Activated CD8-positive, alpha-beta memory T cell treated with anti-CD3 and anti-CD28 coated beads, Interleukin-2, amount 10 ng/mL, durations not matched to agents 7 days and 5 days (primary cell): ENCODE measurements at regions not wholly inside any gene's neighbourhood (a gene's known extent, or its start where the extent isn't known, plus 50 kb on each side); places are given as distances from the start of the nearest gene placed in this dataset.
"Not testable (repeated sequence)": the region's sequence is repeated elsewhere in the genome, so short reads cannot be mapped to it uniquely, and the experiment has no call there.

Experiments used
- ATAC-seq: fragments of 150-1000 bp; cut with Tn5 transposase; one replicate; pipeline ENCODE4 v1.10.0; 2021; ENCODE audit warnings: moderate library complexity
- CTCF ChIA-PET: fragments of 350-600 bp; sonication (Branson Sonifier 250); formaldehyde crosslinking; loops from one replicate; lab custom pipeline; 2021; ENCODE audit warnings: antibody characterized with exemption; lab: Charles Lee
- DNase-seq: peaks from one replicate; pipeline ENCODE4 v3.0.0-alpha.2; 2020
- H3K27ac Mint-ChIP-seq: one replicate; pipeline ENCODE4 v1.8.0; 2021; ENCODE audit warnings: mild to moderate bottlenecking, mixed read lengths
- H3K27me3 Mint-ChIP-seq: one replicate; pipeline ENCODE4 v1.8.0; 2021; ENCODE audit warnings: mixed read lengths
- H3K36me3 Mint-ChIP-seq: one replicate; pipeline ENCODE4 v1.8.0; 2021; ENCODE audit warnings: mild to moderate bottlenecking, mixed read lengths
- H3K4me1 Mint-ChIP-seq: one replicate; pipeline ENCODE4 v1.8.0; 2021; ENCODE audit warnings: mixed read lengths
- H3K4me3 Mint-ChIP-seq: one replicate; pipeline ENCODE4 v1.8.0; 2021; ENCODE audit warnings: mild to moderate bottlenecking, moderate library complexity, mixed read lengths
- H3K9me3 Mint-ChIP-seq: one replicate; pipeline ENCODE4 v1.8.0; 2022; ENCODE audit warnings: low read depth, mixed read lengths

DNA sequence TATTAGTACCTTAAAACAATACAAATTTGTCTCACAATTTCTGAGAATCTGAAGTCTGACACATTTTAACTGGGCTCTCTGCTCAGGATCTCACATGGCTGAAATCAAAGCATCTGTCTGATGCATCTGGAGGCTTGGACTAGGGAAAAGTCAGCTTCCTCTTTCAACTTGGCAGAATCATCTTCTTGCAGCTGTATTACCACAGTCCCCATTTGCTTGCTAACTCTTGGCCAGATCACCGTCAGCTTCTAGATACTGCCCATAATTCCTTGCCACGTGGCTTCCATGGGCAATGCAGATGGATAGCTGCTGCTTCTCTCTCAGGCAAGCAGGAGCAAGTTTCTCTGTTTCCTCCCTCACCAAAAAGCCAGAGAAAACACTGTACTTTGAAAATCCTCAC lies 1106.4 kb upstream of the CITED2 start:
- Mint-ChIP-seq H3K27me3 (peaks cover 3% of the 10 kb centered on the region), H3K4me3 (no peak overlapping the region), H3K27ac (no peak overlapping the region), H3K4me1 (no peaks in the 10 kb centered on the region), H3K36me3 (no peaks in the 10 kb centered on the region), H3K9me3 (no peaks in the 10 kb centered on the region)
- DNase-seq: no peak
- no peak for ATAC-seq
- CTCF ChIA-PET: no interaction called here

DNA sequence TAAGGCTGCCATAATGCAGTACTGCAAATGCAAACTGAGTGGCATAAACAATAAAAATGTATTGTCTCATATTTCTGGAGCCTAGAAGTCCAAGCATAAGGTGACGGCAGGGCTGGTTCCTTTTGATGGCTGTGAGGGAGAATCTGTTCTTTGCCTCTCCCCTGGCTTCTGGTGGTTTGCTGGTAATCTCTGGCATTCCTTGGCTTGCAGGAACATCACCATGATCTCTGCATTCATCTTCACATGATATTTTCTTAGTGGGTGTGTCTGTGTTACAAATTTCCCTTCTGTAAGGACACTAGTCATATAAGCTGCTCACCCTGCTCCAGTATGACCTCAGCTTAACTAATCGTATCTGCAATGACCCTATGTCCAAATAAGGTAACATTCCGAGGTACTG lies 1104.2 kb upstream of the CITED2 start:
- ATAC-seq (no peak), DNase-seq (no peak)
- Mint-ChIP-seq H3K9me3 (peaks cover 2% of the 10 kb centered on the region), H3K36me3 (no peaks in the 10 kb centered on the region), H3K4me3 (no peak overlapping the region), H3K27ac (no peak overlapping the region), H3K4me1 (no peaks in the 10 kb centered on the region), H3K27me3 (peaks cover 3% of the 10 kb centered on the region)
- CTCF ChIA-PET: no interaction called here

DNA sequence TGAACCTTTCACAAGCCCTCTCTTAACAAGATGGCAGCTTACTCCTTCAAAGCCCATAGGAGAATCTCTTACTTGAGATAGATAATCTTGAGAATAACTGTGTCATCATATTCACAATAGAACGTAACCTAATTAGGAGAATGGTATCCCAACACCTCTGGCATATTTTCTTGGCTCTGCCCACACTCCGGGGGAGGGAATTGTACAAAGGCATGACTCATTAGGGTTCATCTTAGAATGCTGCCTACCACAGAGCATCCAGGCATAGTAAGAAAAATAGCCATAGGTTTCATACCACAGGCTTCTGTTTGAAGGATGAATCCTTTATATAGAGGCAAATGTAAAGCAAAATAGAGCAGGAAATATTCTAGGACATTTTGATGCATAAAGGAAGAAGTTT lies 1100.6 kb upstream of the CITED2 start:
- no peaks in the 10 kb centered on the region for H3K36me3 Mint-ChIP-seq
- no peaks in the 10 kb centered on the region for H3K4me1 Mint-ChIP-seq
- CTCF ChIA-PET: no interaction called here
- no peak overlapping the region for H3K4me3 Mint-ChIP-seq
- H3K9me3 Mint-ChIP-seq: peaks cover 2% of the 10 kb centered on the region
- H3K27me3 Mint-ChIP-seq: peaks cover 3% of the 10 kb centered on the region
- ATAC-seq: no peak
- no peak overlapping the region for H3K27ac Mint-ChIP-seq
- no peak for DNase-seq

- ATAC-seq (no peak), DNase-seq (no peak)
- H3K27ac Mint-ChIP-seq: no peak overlapping the region
- H3K4me3 Mint-ChIP-seq: no peak overlapping the region
- no peaks in the 10 kb centered on the region for H3K4me1 Mint-ChIP-seq
- H3K27me3 Mint-ChIP-seq: peaks cover 9% of the 10 kb centered on the region
- no peaks in the 10 kb centered on the region for H3K36me3 Mint-ChIP-seq
- no peaks in the 10 kb centered on the region for H3K9me3 Mint-ChIP-seq
- CTCF ChIA-PET: no interaction called here
Measured at GRCh38 chr6:140464720-140465119, 1090.3 kb upstream of the CITED2 start.

- H3K36me3 Mint-ChIP-seq: no peaks in the 10 kb centered on the region
- CTCF ChIA-PET: no interaction called here
- no peak for DNase-seq
- no peak overlapping the region for H3K27ac Mint-ChIP-seq
- H3K4me1 Mint-ChIP-seq: no peaks in the 10 kb centered on the region
- H3K9me3 Mint-ChIP-seq: no peaks in the 10 kb centered on the region
- no peak for ATAC-seq
- peaks cover 17% of the 10 kb centered on the region for H3K27me3 Mint-ChIP-seq
- H3K4me3 Mint-ChIP-seq: no peak overlapping the region
Measured at GRCh38 chr6:140463312-140463710, 1088.9 kb upstream of the CITED2 start.

DNA sequence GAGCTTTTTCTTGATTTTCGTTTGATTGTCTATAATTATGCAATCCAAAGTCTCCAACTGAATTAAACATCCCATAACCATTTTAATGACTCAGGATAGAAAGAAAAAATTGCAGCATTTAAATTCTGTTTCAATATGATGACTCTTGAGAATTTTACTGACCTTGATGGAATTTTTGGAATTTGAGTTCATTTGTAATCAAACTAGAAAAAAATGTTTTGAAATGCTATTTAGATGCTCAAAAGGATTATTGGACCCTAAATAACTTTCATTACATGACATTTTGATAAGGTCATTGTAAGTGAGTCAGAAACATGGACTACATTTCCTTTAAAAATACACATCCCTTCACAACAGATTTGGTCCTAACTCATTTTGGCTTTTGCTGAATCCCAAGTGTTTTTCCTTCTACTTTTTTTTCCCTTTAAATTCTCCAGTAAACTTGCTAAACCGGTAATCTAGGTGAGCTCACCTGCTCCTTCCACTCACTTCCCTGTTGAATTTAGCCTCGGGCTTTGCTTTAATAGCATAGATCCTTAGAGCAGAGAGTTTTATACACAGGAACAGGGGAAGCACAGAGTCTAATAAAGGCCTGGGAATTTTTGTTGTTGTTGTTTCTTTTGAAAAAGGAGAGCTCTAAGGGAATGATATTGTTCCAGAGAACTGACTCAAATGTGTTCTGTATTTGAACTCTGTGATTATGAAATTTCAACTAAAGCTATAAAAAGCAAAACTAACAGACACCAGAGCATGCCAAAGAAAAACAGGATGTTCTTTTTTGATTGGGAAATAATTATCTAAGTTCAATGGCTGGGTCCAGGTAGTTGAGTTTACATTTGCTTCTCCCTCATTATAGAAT lies 1088.2 kb upstream of the CITED2 start:
- H3K4me1 Mint-ChIP-seq: no peaks in the 10 kb centered on the region
- no peak for ATAC-seq
- no peak overlapping the region for H3K4me3 Mint-ChIP-seq
- no peak overlapping the region for H3K27ac Mint-ChIP-seq
- H3K36me3 Mint-ChIP-seq: no peaks in the 10 kb centered on the region
- DNase-seq: no peak
- no peaks in the 10 kb centered on the region for H3K9me3 Mint-ChIP-seq
- CTCF ChIA-PET: no interaction called here
- peaks cover 17% of the 10 kb centered on the region for H3K27me3 Mint-ChIP-seq

GRCh38 chr6:140462076-140462452 lies 1087.6 kb upstream of the CITED2 start:
- H3K4me1 Mint-ChIP-seq: no peaks in the 10 kb centered on the region
- no peaks in the 10 kb centered on the region for H3K36me3 Mint-ChIP-seq
- peaks cover 17% of the 10 kb centered on the region for H3K27me3 Mint-ChIP-seq
- CTCF ChIA-PET: interaction anchor here (0.7 kb wide), 1 partner anchor 483 kb away, joined by 4 read pairs; no protein-coding TSS in a partner anchor
- H3K4me3 Mint-ChIP-seq: no peak overlapping the region
- no peaks in the 10 kb centered on the region for H3K9me3 Mint-ChIP-seq
- ATAC-seq (no peak), DNase-seq (no peak)
- no peak overlapping the region for H3K27ac Mint-ChIP-seq

GRCh38 chr6:140460267-140460666 lies 1085.8 kb upstream of the CITED2 start:
- no peaks in the 10 kb centered on the region for H3K36me3 Mint-ChIP-seq

GRCh38 chr6:140459209-140459608 lies 1084.8 kb upstream of the CITED2 start:
- Mint-ChIP-seq H3K27me3 (peaks cover 21% of the 10 kb centered on the region), H3K4me3 (no peak overlapping the region), H3K4me1 (no peaks in the 10 kb centered on the region), H3K27ac (no peak overlapping the region), H3K36me3 (no peaks in the 10 kb centered on the region), H3K9me3 (no peaks in the 10 kb centered on the region)
- ATAC-seq: no peak
- no peak for DNase-seq
- CTCF ChIA-PET: no interaction called here

More at GRCh38 chr6:140460267-140460666, 1085.8 kb upstream of the CITED2 start:
- no peak for DNase-seq
- no peaks in the 10 kb centered on the region for H3K4me1 Mint-ChIP-seq
- CTCF ChIA-PET: no interaction called here
- H3K27me3 Mint-ChIP-seq: peaks cover 25% of the 10 kb centered on the region
- H3K9me3 Mint-ChIP-seq: no peaks in the 10 kb centered on the region
- ATAC-seq: no peak
- no peak overlapping the region for H3K4me3 Mint-ChIP-seq
- no peak overlapping the region for H3K27ac Mint-ChIP-seq

DNA sequence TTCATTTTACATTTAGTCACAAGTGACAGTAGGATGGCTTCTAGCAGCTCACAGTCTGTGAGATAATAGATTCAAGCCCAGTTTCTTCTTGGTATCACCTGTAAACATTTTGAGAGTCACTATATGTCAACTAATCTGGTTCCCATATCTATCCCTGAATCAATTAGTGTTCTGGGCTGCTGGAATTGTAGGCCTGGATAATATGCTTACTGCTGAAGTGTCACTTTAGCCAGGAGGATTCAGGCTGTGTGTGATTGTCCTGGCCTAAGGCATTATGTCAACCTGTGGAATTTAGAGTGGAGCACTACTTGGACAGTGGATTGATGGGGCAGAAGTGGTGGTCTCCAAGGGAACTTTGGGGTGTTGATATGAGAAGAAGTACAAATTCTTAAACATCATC lies 1071.8 kb upstream of the CITED2 start:
- CTCF ChIA-PET: no interaction called here
- no peak overlapping the region for H3K4me3 Mint-ChIP-seq
- no peaks in the 10 kb centered on the region for H3K27me3 Mint-ChIP-seq
- ATAC-seq (no peak), DNase-seq (no peak)
- H3K27ac Mint-ChIP-seq: no peak overlapping the region
- no peaks in the 10 kb centered on the region for H3K4me1 Mint-ChIP-seq
- no peaks in the 10 kb centered on the region for H3K9me3 Mint-ChIP-seq
- H3K36me3 Mint-ChIP-seq: no peaks in the 10 kb centered on the region

- Mint-ChIP-seq H3K27me3 (no peaks in the 10 kb centered on the region), H3K4me3 (no peak overlapping the region), H3K36me3 (no peaks in the 10 kb centered on the region), H3K4me1 (no peaks in the 10 kb centered on the region), H3K9me3 (no peaks in the 10 kb centered on the region), H3K27ac (no peak overlapping the region)
- ATAC-seq (no peak), DNase-seq (no peak)
- CTCF ChIA-PET: no interaction called here
Measured at GRCh38 chr6:140445474-140446004, 1071.1 kb upstream of the CITED2 start.

GRCh38 chr6:140443112-140443511 lies 1068.7 kb upstream of the CITED2 start:
- not testable (repeated sequence) for H3K9me3 Mint-ChIP-seq, H3K36me3 Mint-ChIP-seq, H3K4me3 Mint-ChIP-seq, H3K4me1 Mint-ChIP-seq, DNase-seq, H3K27ac Mint-ChIP-seq, H3K27me3 Mint-ChIP-seq, ATAC-seq
- CTCF ChIA-PET: interaction anchor here (0.7 kb wide), 1 partner anchor 34 kb away, joined by 3 read pairs; no protein-coding TSS in a partner anchor

DNA sequence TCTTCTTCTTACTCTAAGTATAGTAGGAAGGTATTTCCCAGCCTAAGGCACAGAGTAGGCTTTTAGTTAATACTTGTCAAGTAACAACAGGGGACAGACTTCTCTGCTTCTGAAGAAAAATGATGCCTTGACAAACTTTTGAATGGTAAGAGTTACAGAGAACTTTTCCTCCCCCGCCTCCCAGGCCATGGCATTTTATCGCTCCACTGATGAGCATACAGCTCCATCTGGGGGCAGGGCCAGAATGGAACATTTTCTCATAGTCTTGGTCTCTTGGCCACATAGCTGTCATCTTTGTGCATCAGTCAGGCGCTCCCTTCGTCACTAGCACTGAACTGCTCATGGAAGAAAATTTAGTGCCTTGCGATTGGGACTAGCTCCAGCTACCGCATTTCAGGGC lies 1066.8 kb upstream of the CITED2 start:
- Mint-ChIP-seq H3K9me3 (no peaks in the 10 kb centered on the region), H3K27me3 (no peaks in the 10 kb centered on the region), H3K4me3 (no peak overlapping the region), H3K36me3 (no peaks in the 10 kb centered on the region), H3K27ac (no peak overlapping the region), H3K4me1 (no peaks in the 10 kb centered on the region)
- DNase-seq: no peak
- no peak for ATAC-seq
- CTCF ChIA-PET: interaction anchor here (1.0 kb wide), 1 partner anchor 1072 kb away, joined by 3 read pairs; no protein-coding TSS in a partner anchor

- DNase-seq: no peak
- Mint-ChIP-seq H3K4me3 (no peak overlapping the region), H3K4me1 (no peaks in the 10 kb centered on the region), H3K36me3 (no peaks in the 10 kb centered on the region), H3K27ac (no peak overlapping the region), H3K9me3 (no peaks in the 10 kb centered on the region), H3K27me3 (no peaks in the 10 kb centered on the region)
- CTCF ChIA-PET: no interaction called here
- ATAC-seq: no peak
Measured at GRCh38 chr6:140440223-140440835, 1065.9 kb upstream of the CITED2 start.
